A549 (cell line): ENCODE measurements at regions not wholly inside any gene's neighbourhood (a gene's known extent, or its start where the extent isn't known, plus 50 kb on each side); places are given as distances from the start of the nearest gene placed in this dataset.

Experiments used
- ATAC-seq, 2 experiments: fragments of 200-7000 bp in 1 of 2; fragments of >200 bp in 1 of 2; cut with Nextera tagmentation in 1 of 2; cut with Tn5 transposase in 1 of 2; 3 replicates each; pipeline versions ENCODE4 v1.8.0 to v1.9.1; 2018 to 2020; ENCODE audit warnings: mild to moderate bottlenecking in 1 of 2, moderate library complexity in 1 of 2
- CTCF ChIA-PET: fragments of 300-600 bp; sonication (Branson Sonifier 250); formaldehyde crosslinking; extraction: SDS; loops from one replicate; lab custom pipeline; 2021; ENCODE audit warnings: antibody characterized with exemption, inconsistent platforms; lab: Yijun Ruan, JAX
- POLR2A ChIA-PET: fragments of 350-600 bp; formaldehyde crosslinking; extraction: SDS; loops from one replicate; lab custom pipeline; 2021; ENCODE audit warnings: antibody characterized with exemption, inconsistent platforms; lab: Yijun Ruan, JAX
- DNase-seq, 2 experiments: peaks; one replicate each; pipeline versions ENCODE4 v3.0.0 to v3.0.0-alpha.2; 2011 to 2016; ENCODE audit warnings: low read depth in 1 of 2, low spot score in 1 of 2
- FAIRE-seq: peaks from 2 replicates; lab custom pipeline; 2011; peaks lifted over from hg19 to GRCh38; lab: Jason Lieb, UNC
- H3K27ac ChIP-seq, 2 experiments: fragments of >200 bp; sonication (Bioruptor Twin); formaldehyde crosslinking; 3 replicates each; pipeline ENCODE4 v1.5.1; 2016 to 2017
- H3K4me1 ChIP-seq: fragments of >200 bp; sonication (Bioruptor Twin); formaldehyde crosslinking; 3 replicates; pipeline ENCODE4 v1.6.1; 2016
- H3K4me2 ChIP-seq: fragments of >200 bp; sonication (Bioruptor Twin); formaldehyde crosslinking; 3 replicates; pipeline ENCODE4 v1.6.1; 2016
- H3K4me3 ChIP-seq: fragments of >200 bp; sonication (Bioruptor Twin); formaldehyde crosslinking; 3 replicates; pipeline ENCODE4 v1.5.1; 2016
- H3K9me3 ChIP-seq: fragments of >200 bp; sonication (Bioruptor Twin); formaldehyde crosslinking; 3 replicates; pipeline ENCODE4 v1.6.1; 2016
- CBX2 ChIP-seq: fragments of 200-600 bp; sonication (generic); IDR thresholded peaks from 2 replicates; pipeline ENCODE4 v1.6.1; 2016; ENCODE audit warnings: low read depth, mild to moderate bottlenecking, borderline replicate concordance
- EHF ChIP-seq: fragments of 250-450 bp; sonication (Bioruptor Pico); IDR thresholded peaks from 2 replicates; pipeline ENCODE4 v1.5.0; 2020; ENCODE audit warnings: mild to moderate bottlenecking
- EP300 ChIP-seq, 2 experiments: fragments of >200 bp; sonication (Bioruptor Twin); formaldehyde crosslinking; IDR thresholded peaks; 2 replicates in 1 of 2; 3 replicates in 1 of 2; pipeline ENCODE4 v1.6.1; 2016 to 2017
- FOSL2 ChIP-seq, 2 experiments: fragments of 450-650 bp in 1 of 2; fragments of >200 bp in 1 of 2; sonication (Bioruptor Twin) in 1 of 2; formaldehyde crosslinking; IDR thresholded peaks; 2 replicates each; pipeline versions ENCODE4 v1.5.0 to v1.6.1; 2016 to 2020; ENCODE audit warnings: mild to moderate bottlenecking in 1 of 2, moderate library complexity in 1 of 2
- GATA3 ChIP-seq: IDR thresholded peaks from 2 replicates; pipeline ENCODE4 v1.6.1; 2012; ENCODE audit warnings: borderline replicate concordance
- HOXA7 ChIP-seq: fragments of 250-450 bp; sonication (Bioruptor Pico); IDR thresholded peaks from 2 replicates; pipeline ENCODE4 v1.5.0; 2020; ENCODE audit warnings: mild to moderate bottlenecking, moderate library complexity
- HOXB5 ChIP-seq: fragments of 250-450 bp; sonication (Bioruptor Pico); IDR thresholded peaks from 2 replicates; pipeline ENCODE4 v1.5.0; 2020; ENCODE audit warnings: mild to moderate bottlenecking, moderate library complexity
- KDM1A ChIP-seq: fragments of 200-600 bp; sonication (generic); IDR thresholded peaks from 2 replicates; pipeline ENCODE4 v1.6.1; 2016; ENCODE audit warnings: low read depth, mild to moderate bottlenecking
- MYC ChIP-seq: IDR thresholded peaks from 2 replicates; pipeline ENCODE4 v1.6.1; 2012; ENCODE audit warnings: mild to moderate bottlenecking, inconsistent platforms, low read length, improper control_type of control experiment, borderline replicate concordance
- NFE2L2 ChIP-seq: fragments of 150-350 bp; conservative IDR thresholded peaks from 2 replicates; pipeline ENCODE4 v1.6.1; 2014; ENCODE audit warnings: low read length
- POLR2AphosphoS2 ChIP-seq: conservative IDR thresholded peaks from 2 replicates; pipeline ENCODE4 v1.6.1; 2012; ENCODE audit warnings: low read length, improper control_type of control experiment, inconsistent platforms
- RARB ChIP-seq: fragments of 250-450 bp; sonication (Bioruptor Pico); IDR thresholded peaks from 2 replicates; pipeline ENCODE4 v1.8.0; 2021; ENCODE audit warnings: mild to moderate bottlenecking, moderate library complexity
- SMC3 ChIP-seq: fragments of >200 bp; sonication (Bioruptor Twin); formaldehyde crosslinking; IDR thresholded peaks from 3 replicates; pipeline ENCODE4 v1.6.1; 2018; ENCODE audit warnings: inconsistent platforms
- TFCP2L1 ChIP-seq: fragments of 250-450 bp; sonication (Bioruptor Pico); IDR thresholded peaks from 2 replicates; pipeline ENCODE4 v1.5.0; 2021; ENCODE audit warnings: mild to moderate bottlenecking
- TP53 ChIP-seq: fragments of 250-450 bp; sonication (Bioruptor Pico); IDR thresholded peaks from 2 replicates; pipeline ENCODE4 v1.5.0; 2021; ENCODE audit warnings: mild to moderate bottlenecking, moderate library complexity
- ZFP36 ChIP-seq: fragments of 450-650 bp; IDR thresholded peaks from 2 replicates; pipeline ENCODE4 v1.6.1; 2014; ENCODE audit warnings: borderline replicate concordance; ENCODE audit not compliant: partially characterized antibody
- WGBS: methylation state at CpG from one replicate; pipeline ENCODE4 v1.1.6; 2017; ENCODE audit errors: missing lambda C conversion rate; 5-methylcytosine and 5-hydroxymethylcytosine counted together
- TF ChIP-seq, protein P1 (sequence below): IDR thresholded peaks from 2 replicates; pipeline ENCODE4 v1.6.1; 2012; ENCODE audit warnings: low read depth, borderline replicate concordance
- TF ChIP-seq, protein P2 (sequence below): fragments of 150-350 bp; IDR thresholded peaks from 2 replicates; pipeline ENCODE4 v1.6.1; 2014; ENCODE audit warnings: low read depth, mild to moderate bottlenecking, low read length
- TF ChIP-seq, protein P3 (sequence below): fragments of 450-650 bp; IDR thresholded peaks from 2 replicates; pipeline ENCODE4 v1.6.1; 2014; ENCODE audit warnings: antibody characterized with exemption
- TF ChIP-seq, protein P4 (sequence below): fragments of 250-450 bp; sonication (Bioruptor Pico); IDR thresholded peaks from 2 replicates; pipeline ENCODE4 v1.5.0; 2021; ENCODE audit warnings: mild to moderate bottlenecking, moderate library complexity, borderline replicate concordance
- TF ChIP-seq, protein P5 (sequence below): fragments of >200 bp; sonication (Bioruptor Twin); formaldehyde crosslinking; IDR thresholded peaks from 3 replicates; pipeline ENCODE4 v1.6.1; 2016

DNA sequence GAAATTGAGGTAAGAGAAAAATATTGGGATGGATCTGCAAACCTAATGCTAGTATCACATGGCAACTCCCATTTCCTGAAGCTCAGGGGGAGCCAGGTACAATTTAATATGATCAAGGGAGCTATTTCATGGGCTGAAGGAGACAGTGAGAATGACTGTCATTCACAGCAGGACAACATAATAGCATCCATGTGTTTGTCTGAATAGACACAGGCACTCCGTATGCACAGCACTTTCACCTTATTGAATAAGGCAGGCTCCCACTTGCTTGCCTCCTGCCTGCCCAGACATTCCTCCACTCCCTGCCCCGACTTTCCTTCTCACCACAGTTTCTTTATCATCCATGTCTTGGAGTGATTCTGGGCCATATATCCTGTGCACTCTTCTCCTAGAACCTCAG, 156.6 kb upstream of the SLC24A5 start:
- H3K4me1 ChIP-seq: no peaks in the 10 kb centered on the region
- no peak for DNase-seq
- TF ChIP-seq SMC3 (no peak), TFCP2L1 (CRISPR knock-in tag) (no peak), ZFP36 (no peak), TP53 (no peak), POLR2AphosphoS2 (no peak), KDM1A (no peak), MYC (no peak), EHF (CRISPR knock-in tag) (no peak), GATA3 (no peak), NFE2L2 (no peak)
- TF ChIP-seq, protein P1, sequence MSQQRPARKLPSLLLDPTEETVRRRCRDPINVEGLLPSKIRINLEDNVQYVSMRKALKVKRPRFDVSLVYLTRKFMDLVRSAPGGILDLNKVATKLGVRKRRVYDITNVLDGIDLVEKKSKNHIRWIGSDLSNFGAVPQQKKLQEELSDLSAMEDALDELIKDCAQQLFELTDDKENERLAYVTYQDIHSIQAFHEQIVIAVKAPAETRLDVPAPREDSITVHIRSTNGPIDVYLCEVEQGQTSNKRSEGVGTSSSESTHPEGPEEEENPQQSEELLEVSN: no peak
- TF ChIP-seq, protein P2, sequence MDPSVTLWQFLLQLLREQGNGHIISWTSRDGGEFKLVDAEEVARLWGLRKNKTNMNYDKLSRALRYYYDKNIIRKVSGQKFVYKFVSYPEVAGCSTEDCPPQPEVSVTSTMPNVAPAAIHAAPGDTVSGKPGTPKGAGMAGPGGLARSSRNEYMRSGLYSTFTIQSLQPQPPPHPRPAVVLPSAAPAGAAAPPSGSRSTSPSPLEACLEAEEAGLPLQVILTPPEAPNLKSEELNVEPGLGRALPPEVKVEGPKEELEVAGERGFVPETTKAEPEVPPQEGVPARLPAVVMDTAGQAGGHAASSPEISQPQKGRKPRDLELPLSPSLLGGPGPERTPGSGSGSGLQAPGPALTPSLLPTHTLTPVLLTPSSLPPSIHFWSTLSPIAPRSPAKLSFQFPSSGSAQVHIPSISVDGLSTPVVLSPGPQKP: no peak
- TF ChIP-seq, protein P3, sequence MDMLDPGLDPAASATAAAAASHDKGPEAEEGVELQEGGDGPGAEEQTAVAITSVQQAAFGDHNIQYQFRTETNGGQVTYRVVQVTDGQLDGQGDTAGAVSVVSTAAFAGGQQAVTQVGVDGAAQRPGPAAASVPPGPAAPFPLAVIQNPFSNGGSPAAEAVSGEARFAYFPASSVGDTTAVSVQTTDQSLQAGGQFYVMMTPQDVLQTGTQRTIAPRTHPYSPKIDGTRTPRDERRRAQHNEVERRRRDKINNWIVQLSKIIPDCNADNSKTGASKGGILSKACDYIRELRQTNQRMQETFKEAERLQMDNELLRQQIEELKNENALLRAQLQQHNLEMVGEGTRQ: no peak
- POLR2A ChIA-PET: no interaction called here
- FAIRE-seq: no peak
- ATAC-seq: no peak
- H3K27ac ChIP-seq: no peak overlapping the region
- 6% methylated on average over 2 of the region's 2 CpGs for WGBS
- no peak overlapping the region for H3K4me3 ChIP-seq
- no peak overlapping the region for H3K4me2 ChIP-seq
- H3K9me3 ChIP-seq: no peaks in the 10 kb centered on the region
- CTCF ChIA-PET: interaction anchor here (0.7 kb wide), 1 partner anchor 144 kb away, joined by 4 read pairs; no protein-coding TSS in a partner anchor

DNA sequence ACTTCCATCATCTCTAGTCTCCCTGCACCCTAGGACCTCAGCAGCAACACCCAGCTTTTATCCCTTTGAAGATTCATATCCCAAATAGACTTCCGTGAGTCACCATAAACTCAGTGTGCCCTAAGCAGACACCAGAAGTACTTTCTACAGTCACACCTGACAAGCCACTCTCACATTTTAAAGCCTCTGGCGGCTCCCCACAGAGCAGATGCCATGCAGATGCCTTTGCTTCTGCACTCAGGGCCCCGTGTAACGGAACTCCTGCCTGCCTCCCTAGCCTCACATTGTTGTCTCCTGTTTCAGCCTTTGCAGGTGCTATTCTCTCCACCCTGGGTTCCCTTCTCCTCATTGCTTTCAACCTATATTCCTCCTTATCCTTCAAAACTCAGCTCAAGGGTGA, 155.5 kb upstream of the SLC24A5 start:
- FAIRE-seq (no peak), DNase-seq (no peak), ATAC-seq (no peak)
- no peak for TF ChIP-seq HOXA7
- TF ChIP-seq, protein P2: no peak
- TF ChIP-seq, protein P4, sequence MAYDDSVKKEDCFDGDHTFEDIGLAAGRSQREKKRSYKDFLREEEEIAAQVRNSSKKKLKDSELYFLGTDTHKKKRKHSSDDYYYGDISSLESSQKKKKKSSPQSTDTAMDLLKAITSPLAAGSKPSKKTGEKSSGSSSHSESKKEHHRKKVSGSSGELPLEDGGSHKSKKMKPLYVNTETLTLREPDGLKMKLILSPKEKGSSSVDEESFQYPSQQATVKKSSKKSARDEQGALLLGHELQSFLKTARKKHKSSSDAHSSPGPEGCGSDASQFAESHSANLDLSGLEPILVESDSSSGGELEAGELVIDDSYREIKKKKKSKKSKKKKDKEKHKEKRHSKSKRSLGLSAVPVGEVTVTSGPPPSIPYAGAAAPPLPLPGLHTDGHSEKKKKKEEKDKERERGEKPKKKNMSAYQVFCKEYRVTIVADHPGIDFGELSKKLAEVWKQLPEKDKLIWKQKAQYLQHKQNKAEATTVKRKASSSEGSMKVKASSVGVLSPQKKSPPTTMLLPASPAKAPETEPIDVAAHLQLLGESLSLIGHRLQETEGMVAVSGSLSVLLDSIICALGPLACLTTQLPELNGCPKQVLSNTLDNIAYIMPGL (CRISPR knock-in tag): no peak
- TF ChIP-seq SMC3: no peak
- no peak for TF ChIP-seq MYC
- TF ChIP-seq FOSL2 (IDR thresholded peaks at IDR 0.05): no peak
- no peak for TF ChIP-seq FOSL2 (CRISPR knock-in tag; IDR thresholded peaks at IDR 0.05)
- TF ChIP-seq EHF (CRISPR knock-in tag): no peak
- no peak for TF ChIP-seq CBX2
- no peak for TF ChIP-seq HOXB5 (CRISPR knock-in tag)
- TF ChIP-seq KDM1A: no peak
- ChIA-PET POLR2A (no interaction called here), CTCF (no interaction called here)
- Histone ChIP-seq H3K4me3 (no peak overlapping the region), H3K9me3 (no peaks in the 10 kb centered on the region), H3K27ac (no peak overlapping the region), H3K4me2 (no peak overlapping the region), H3K4me1 (no peaks in the 10 kb centered on the region)
- WGBS: 10% methylated on average over 4 of the region's 4 CpGs

DNA sequence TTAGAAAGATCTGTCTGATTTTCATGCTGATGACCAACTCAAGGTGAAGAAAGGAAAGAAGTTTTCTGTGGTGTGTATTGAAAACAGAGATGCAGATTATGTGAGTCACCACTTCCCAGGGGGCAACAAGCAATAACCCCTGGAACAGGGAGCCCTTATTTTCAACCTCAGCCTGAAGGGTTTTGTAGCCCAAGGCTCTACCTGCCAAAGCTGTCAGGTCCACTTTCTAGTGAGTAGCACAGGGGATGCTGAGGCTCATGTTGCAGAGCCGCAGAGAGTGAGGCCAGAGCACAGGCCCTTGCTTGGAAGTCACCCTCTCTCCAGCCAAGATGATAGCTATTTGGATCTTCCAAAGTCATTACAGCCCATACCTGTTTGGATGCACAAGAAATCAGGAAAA, 152.2 kb upstream of the SLC24A5 start:
- Histone ChIP-seq H3K4me3 (no peak overlapping the region), H3K4me1 (no peaks in the 10 kb centered on the region), H3K9me3 (no peaks in the 10 kb centered on the region), H3K27ac (no peak overlapping the region), H3K4me2 (no peak overlapping the region)
- 0% methylated on average over 1 of the region's 1 CpG for WGBS
- FAIRE-seq (no peak), DNase-seq (no peak), ATAC-seq (no peak)
- no peak for TF ChIP-seq EP300 (IDR thresholded peaks at IDR 0.05)
- TF ChIP-seq, protein P4 (CRISPR knock-in tag): no peak
- TF ChIP-seq RARB (CRISPR knock-in tag): no peak
- TF ChIP-seq, protein P5, sequence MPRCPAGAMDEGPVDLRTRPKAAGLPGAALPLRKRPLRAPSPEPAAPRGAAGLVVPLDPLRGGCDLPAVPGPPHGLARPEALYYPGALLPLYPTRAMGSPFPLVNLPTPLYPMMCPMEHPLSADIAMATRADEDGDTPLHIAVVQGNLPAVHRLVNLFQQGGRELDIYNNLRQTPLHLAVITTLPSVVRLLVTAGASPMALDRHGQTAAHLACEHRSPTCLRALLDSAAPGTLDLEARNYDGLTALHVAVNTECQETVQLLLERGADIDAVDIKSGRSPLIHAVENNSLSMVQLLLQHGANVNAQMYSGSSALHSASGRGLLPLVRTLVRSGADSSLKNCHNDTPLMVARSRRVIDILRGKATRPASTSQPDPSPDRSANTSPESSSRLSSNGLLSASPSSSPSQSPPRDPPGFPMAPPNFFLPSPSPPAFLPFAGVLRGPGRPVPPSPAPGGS: no peak
- POLR2A ChIA-PET: no interaction called here
- CTCF ChIA-PET: no interaction called here
